Muscle layer of colon (tissue), 2 donors: ENCODE measurements at regions not wholly inside any gene's neighbourhood (a gene's known extent, or its start where the extent isn't known, plus 50 kb on each side); places are given as distances from the start of the nearest gene placed in this dataset.

ENCODE experiments used
- H3K27ac ChIP-seq: one replicate; pipeline ENCODE4 v1.7.0; 2013; ENCODE audit warnings: low read depth, mild to moderate bottlenecking, low read length, moderate library complexity
- H3K27me3 ChIP-seq, 2 donors: one replicate each; pipeline ENCODE4 v1.7.0; 2013; ENCODE audit warnings: low read length in 2 of 2, mild to moderate bottlenecking in 2 of 2; ENCODE audit not compliant: insufficient read depth in 2 of 2, control insufficient read depth in 1 of 2
- H3K36me3 ChIP-seq: one replicate; pipeline ENCODE4 v1.7.0; 2013; ENCODE audit warnings: mild to moderate bottlenecking, low read length; ENCODE audit not compliant: insufficient read depth
- H3K4me1 ChIP-seq: one replicate; pipeline ENCODE4 v1.7.0; 2013; ENCODE audit warnings: mild to moderate bottlenecking, low read length; ENCODE audit not compliant: insufficient read depth
- H3K4me3 ChIP-seq, 2 donors: one replicate each; pipeline ENCODE4 v1.7.0; 2013; ENCODE audit warnings: low read length in 2 of 2, low read depth in 1 of 2, mild to moderate bottlenecking in 1 of 2, moderate library complexity in 1 of 2
- H3K9ac ChIP-seq: one replicate; pipeline ENCODE4 v1.7.0; 2013; ENCODE audit warnings: low read length
- H3K9me3 ChIP-seq: one replicate; pipeline ENCODE4 v1.7.0; 2013; ENCODE audit warnings: mild to moderate bottlenecking, low read length
- donor health status: abdominal sarcoma.
- donor health status: Adenocarcinoma of cecum.

DNA sequence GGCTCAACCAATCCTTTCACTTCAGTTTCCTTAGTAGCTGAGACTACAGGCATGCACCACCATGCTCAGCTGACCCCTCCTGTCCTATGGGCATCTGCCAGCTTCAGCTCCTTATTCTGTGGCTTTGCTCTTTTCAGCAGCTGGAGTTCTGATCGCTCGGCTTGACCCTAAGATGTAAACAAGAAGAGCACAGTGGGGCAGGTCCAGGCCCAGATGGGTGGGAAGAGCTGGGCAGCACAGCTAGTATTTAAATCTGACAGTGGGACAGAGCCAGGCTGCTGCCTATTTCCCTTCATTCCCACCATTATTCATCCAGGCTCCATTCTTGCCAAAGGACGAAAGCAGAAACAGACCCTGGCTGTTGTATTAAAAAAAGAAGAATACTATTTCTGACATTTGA is 494.9 kb upstream of the PODXL start:
- Histone ChIP-seq H3K36me3 (no peaks in the 10 kb centered on the region), H3K9ac (no peak overlapping the region), H3K4me1 (peaks cover 10% of the 10 kb centered on the region), H3K27ac (no peak overlapping the region), H3K27me3 (no peaks in the 10 kb centered on the region), H3K9me3 (no peaks in the 10 kb centered on the region), H3K4me3 (no peak overlapping the region)

DNA sequence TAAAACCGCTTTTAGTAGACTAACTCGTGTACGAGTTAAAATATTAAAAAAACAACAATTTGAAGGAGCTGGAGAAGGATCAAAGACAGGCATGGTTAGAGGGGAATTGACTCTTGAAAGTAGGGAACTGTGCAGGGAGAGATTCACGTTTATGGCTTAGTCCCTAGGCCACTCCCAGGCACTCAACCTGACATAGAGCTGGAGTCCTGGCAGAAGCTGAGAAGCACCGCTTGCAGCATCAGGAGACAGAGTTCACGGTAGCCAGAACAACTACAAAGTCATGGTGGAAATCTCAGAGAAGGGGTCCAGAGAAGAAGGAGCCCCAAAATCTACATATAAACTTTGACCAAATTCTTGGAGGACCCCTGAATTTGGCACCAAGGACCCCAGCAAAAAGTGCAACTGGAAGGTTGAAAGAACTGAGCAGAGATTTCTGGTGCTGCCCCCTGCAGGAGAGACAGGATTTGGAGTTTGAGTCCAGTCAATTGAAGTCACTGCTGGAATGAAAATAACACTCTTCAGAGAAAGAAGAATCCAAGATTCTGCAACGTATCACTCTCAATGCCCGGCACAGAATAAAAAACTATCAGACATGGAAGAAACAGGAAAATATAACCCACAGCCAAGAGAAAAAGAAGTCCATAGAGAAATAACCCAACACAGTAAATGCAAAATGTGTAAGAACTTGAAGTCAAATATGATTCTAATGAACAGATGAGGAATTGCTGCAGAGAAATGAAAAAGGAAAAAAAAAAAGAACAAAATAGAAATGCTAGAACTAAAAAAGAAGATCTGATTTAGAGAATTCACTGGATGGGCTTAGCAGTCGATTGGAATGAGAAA is 493.3 kb upstream of the PODXL start:
- no peaks in the 10 kb centered on the region for H3K9me3 ChIP-seq
- H3K4me3 ChIP-seq, result no peak overlapping the region
- peaks cover 10% of the 10 kb centered on the region for H3K4me1 ChIP-seq
- H3K36me3 ChIP-seq, result no peaks in the 10 kb centered on the region
- H3K27me3 ChIP-seq, result no peaks in the 10 kb centered on the region
- no peak overlapping the region for H3K9ac ChIP-seq
- no peak overlapping the region for H3K27ac ChIP-seq

DNA sequence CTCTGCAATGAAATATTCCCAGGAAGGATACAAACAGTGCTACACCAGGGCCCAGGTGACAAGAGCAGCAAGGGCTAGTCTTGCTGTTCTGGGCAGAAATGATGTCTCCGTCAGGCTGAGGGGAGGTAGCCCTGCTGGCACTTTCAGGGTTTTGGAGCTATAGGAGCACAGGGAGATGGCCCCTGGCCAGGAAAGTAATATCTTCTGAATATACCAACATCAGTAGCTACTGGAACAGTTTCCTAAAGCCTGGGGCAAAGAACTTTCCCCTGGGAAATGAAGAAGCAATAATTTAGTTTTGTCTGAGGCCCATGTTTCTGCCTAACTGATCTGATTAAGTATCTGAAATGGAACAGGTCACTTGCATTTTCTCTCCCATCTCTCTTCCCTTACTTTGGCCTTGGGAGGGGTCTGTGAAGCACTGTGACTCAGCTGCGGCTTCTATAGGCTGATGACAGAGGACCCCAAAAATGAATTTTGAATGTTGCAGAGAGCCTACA is 489.1 kb upstream of the PODXL start:
- Histone ChIP-seq H3K4me1 (no peaks in the 10 kb centered on the region), H3K36me3 (no peaks in the 10 kb centered on the region), H3K4me3 (no peak overlapping the region), H3K9ac (no peak overlapping the region), H3K9me3 (no peaks in the 10 kb centered on the region), H3K27ac (no peak overlapping the region), H3K27me3 (no peaks in the 10 kb centered on the region)

DNA sequence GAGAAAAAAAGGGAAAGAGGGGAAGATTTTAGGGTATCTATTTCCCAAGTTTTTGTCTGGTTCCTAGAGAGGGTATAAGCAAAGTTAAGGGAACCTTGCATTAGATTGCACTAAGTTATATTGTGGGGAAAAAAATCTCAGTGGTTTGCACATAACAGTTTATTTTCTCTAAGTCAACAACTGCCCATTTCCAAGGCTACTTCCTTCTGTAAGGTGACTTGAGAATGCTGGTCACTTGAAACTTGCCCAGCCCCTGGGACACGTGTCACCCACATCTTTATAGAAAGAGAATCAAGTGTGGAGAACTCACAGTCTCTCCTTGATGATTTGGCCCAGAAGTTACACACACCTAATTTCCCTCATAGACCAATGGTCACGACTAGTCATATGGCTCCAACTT is 488.6 kb upstream of the PODXL start:
- no peak overlapping the region for H3K27ac ChIP-seq
- no peak overlapping the region for H3K4me3 ChIP-seq
- H3K36me3 ChIP-seq, result no peaks in the 10 kb centered on the region
- no peak overlapping the region for H3K9ac ChIP-seq
- H3K9me3 ChIP-seq, result no peaks in the 10 kb centered on the region
- no peaks in the 10 kb centered on the region for H3K27me3 ChIP-seq
- H3K4me1 ChIP-seq, result no peaks in the 10 kb centered on the region

DNA sequence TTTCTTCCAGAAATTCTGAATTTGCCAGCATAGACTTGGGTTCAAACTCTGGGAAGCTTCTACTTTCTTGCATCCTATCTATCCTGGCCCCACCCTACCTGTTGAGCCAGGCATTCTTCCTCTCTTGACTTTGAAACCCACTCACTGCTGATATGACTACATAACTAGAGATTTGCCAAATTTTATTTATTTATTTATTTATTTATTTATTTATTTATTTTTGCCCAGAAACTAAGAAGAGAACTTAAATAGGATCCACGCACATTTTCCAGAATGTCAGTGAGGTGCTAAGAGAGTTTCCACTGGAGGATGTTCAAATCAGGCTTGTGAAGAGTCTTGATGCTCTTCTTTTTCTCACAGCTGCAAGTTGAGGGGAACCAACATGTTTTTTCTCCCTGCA is 487.8 kb upstream of the PODXL start:
- Histone ChIP-seq H3K9ac (no peak overlapping the region), H3K4me1 (no peaks in the 10 kb centered on the region), H3K4me3 (no peak overlapping the region), H3K27me3 (no peaks in the 10 kb centered on the region), H3K27ac (no peak overlapping the region), H3K9me3 (no peaks in the 10 kb centered on the region), H3K36me3 (no peaks in the 10 kb centered on the region)

DNA sequence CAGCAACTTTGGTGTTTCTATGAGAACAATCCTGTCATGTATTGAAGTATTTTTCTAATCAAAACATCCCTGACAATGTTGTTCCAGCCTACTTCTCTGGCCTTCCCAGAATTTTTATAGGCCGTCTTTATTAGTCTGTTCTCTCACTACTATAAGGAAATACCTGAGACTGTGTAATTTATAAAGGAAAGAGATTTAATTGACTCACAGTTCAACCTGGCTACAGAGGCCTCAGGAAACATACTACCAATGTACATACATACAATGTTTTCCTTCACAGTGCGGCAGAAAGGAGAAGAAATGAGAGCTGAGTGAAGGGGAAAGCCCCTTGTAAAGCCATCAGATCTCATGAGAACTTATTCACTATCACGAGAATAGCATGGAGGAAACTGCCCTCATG is 484.7 kb upstream of the PODXL start:
- Histone ChIP-seq H3K36me3 (no peaks in the 10 kb centered on the region), H3K27ac (no peak overlapping the region), H3K9ac (no peak overlapping the region), H3K9me3 (no peaks in the 10 kb centered on the region), H3K4me1 (no peaks in the 10 kb centered on the region), H3K27me3 (no peaks in the 10 kb centered on the region), H3K4me3 (no peak overlapping the region)

DNA sequence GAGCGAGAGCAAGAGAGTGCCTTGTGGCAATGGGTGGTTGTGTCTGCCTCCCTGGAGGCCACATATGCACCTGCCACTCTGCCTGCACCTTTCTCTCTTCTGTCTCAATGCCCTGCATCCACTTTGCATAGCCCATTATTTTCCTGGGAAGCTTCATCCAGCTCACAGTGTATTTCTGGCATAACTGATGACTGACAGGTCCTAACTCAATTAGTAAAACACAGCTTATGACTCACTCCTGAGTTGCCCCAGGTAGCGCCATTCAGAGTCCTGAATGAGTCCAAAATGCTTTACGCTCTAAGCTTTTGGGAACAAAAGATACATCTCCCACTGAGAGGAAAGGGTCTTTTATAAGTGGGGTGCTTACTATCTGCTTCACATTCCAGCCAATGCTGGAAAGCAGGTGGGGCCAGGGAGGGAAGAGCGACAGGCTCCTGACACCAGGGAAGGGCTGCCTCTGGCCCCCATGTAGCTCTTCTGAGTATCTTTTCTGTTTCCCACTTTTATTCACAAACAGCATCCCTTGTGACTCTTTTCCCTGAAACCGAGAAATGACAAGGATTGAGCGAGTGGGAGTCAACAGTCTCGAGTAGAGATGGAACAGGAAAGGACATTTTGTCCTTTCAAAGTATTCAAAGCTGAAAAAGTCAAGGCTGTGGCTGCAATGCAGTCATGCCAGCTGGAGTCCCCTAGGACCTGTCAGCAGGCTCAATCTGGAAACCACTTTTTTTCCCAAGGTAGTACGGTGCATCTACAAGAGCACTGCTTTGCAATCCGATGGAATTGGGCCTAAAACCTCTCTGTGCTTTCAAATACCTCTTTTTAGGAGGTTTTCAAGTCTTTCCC is 479.3 kb upstream of the PODXL start:
- Histone ChIP-seq H3K9me3 (no peaks in the 10 kb centered on the region), H3K4me3 (no peak overlapping the region), H3K27ac (no peak overlapping the region), H3K9ac (no peak overlapping the region), H3K27me3 (peaks cover 0 to 4% of the 10 kb centered on the region in 2 donors), H3K36me3 (no peaks in the 10 kb centered on the region), H3K4me1 (peaks cover 3% of the 10 kb centered on the region)

DNA sequence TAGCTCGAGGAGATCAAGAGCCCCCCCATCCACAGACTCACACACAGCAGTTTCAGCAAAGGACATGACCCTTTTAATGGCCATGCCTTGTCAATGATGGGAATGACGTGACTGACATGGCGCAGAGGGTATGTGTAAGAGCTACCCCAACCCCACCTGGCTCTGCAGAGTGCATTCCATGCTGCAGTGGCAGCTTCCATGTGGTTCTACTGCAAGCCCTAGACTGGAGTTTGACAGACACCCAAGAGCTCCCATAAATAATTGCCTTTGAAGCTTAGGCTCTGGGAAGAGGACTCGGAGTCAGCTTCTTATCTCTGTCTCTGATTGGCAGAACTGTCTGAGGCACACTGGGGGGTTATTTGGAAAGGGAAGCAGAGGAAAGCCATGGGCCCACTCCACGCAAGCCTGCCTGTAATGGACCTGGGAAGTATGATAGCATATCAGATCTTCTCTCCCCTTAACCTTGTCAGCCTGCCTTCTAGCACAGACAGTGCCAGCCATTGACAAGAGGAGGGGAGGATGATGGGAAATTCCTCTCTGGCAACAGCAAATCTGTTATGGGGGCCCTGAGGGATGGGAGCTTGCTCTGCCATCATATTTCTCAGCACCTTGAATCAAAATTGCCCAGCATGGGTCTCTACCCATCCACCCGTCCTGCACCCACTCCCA is 478.5 kb upstream of the PODXL start:
- peaks cover 11% of the 10 kb centered on the region for H3K4me1 ChIP-seq
- H3K27me3 ChIP-seq, result peaks cover 0 to 4% of the 10 kb centered on the region in 2 donors
- no peaks in the 10 kb centered on the region for H3K36me3 ChIP-seq
- no peak overlapping the region for H3K27ac ChIP-seq
- H3K4me3 ChIP-seq, result no peak overlapping the region
- no peak overlapping the region for H3K9ac ChIP-seq
- H3K9me3 ChIP-seq, result no peaks in the 10 kb centered on the region

DNA sequence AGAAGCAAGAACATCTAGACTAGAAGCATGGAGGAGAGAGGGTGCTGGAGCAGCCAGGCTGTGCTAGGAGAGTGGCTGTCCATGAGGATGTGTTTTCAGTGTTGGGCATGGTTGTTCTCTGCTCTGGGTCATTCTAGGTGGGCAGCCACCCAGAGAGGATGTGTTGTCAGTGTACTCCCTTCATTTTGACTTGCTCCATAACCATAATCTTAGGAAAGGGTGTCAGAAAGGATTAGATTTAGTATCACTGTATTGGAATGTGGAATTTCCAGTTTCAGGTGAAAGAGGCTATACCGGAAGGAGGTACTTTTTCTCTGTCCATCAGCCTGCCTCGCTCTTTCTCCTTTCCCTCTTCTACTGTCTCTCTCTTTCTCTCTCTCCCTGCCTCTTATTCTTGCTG is 474.5 kb upstream of the PODXL start:
- Histone ChIP-seq H3K27ac (no peak overlapping the region), H3K27me3 (peaks cover 0 to 4% of the 10 kb centered on the region in 2 donors), H3K4me3 (no peak overlapping the region), H3K9ac (no peak overlapping the region), H3K9me3 (no peaks in the 10 kb centered on the region), H3K36me3 (no peaks in the 10 kb centered on the region), H3K4me1 (peaks cover 17% of the 10 kb centered on the region)

DNA sequence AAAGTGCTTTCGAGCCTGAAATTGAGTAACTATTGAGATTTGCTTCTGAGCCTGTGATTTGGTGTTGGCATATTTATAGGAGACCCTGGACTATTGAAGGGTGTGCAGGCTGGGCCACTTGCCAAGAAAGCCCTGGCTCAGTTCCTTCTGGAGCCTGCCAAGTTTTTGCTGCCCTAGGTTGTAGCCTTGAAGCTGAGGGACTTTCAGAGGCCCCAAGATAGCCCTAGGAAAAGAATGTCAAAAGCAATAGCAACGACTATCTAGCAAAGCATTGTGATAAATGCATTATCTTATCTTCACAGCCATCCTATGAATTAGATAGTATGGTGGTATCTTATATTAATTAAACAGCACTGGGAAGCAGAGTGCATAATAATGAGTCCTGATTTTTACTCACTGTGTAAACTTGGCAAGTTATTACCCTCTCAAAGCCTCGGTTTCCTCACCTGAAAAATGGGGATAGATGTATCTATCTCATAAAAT is 473.7 kb upstream of the PODXL start:
- Histone ChIP-seq H3K27me3 (no peaks in the 10 kb centered on the region), H3K4me3 (no peak overlapping the region), H3K9me3 (no peaks in the 10 kb centered on the region), H3K9ac (no peak overlapping the region), H3K36me3 (no peaks in the 10 kb centered on the region), H3K4me1 (peaks cover 17% of the 10 kb centered on the region), H3K27ac (no peak overlapping the region)
